Frontal cortex (tissue), 3 donors: ENCODE measurements at regions not wholly inside any gene's neighbourhood (a gene's known extent, or its start where the extent isn't known, plus 50 kb on each side); places are given as distances from the start of the nearest gene placed in this dataset.

ENCODE experiments used
- DNase-seq, 2 donors: peaks; one replicate each; pipeline ENCODE4 v3.0.0; 2012; ENCODE audit warnings: low spot score in 2 of 2
- FAIRE-seq: peaks from 2 replicates; lab custom pipeline; 2012; peaks lifted over from hg19 to GRCh38; lab: Jason Lieb, UNC
- donor health status: control.
- donor health status: control.
- donor health status: control.

- no peak for DNase-seq
- no peak for FAIRE-seq
These were observed 108.1 kb downstream of the DHX15 start for GRCh38 chr4:24476282-24476681.

GRCh38 chr4:24475756-24476155, 108.6 kb downstream of the DHX15 start:
- no peak for DNase-seq
- no peak for FAIRE-seq

GRCh38 chr4:24473309-24473721, 111.0 kb downstream of the DHX15 start:
- FAIRE-seq (no peak), DNase-seq (peak; percentile 42 to 60)

- DNase-seq (peak; percentile 84 to 85), FAIRE-seq (no peak)
These were observed 111.6 kb downstream of the DHX15 start for GRCh38 chr4:24472514-24473308.

GRCh38 chr4:24472161-24472510, 112.2 kb downstream of the DHX15 start:
- DNase-seq (no peak), FAIRE-seq (no peak)

GRCh38 chr4:24471486-24472160, 112.7 kb downstream of the DHX15 start:
- FAIRE-seq (no peak), DNase-seq (peak; percentile 27 to 52)

- no peak for FAIRE-seq
These were observed 113.5 kb downstream of the DHX15 start for GRCh38 chr4:24470666-24471485.

GRCh38 chr4:24468071-24468470, 116.3 kb downstream of the DHX15 start:
- no peak for FAIRE-seq
- no peak for DNase-seq

More at GRCh38 chr4:24470666-24471485, 113.5 kb downstream of the DHX15 start:
- peak; percentile 41 to 61 for DNase-seq

GRCh38 chr4:24464566-24464965, 119.8 kb downstream of the DHX15 start:
- no peak for FAIRE-seq

GRCh38 chr4:24456431-24456830, 127.9 kb downstream of the DHX15 start:
- no peak for FAIRE-seq
- DNase-seq, result no peak

More at GRCh38 chr4:24464566-24464965, 119.8 kb downstream of the DHX15 start:
- DNase-seq, result no peak

- FAIRE-seq, result no peak
- DNase-seq, result no peak
These were observed 130.4 kb downstream of the DHX15 start for GRCh38 chr4:24453951-24454350.

GRCh38 chr4:24451870-24452269, 132.5 kb downstream of the DHX15 start:
- FAIRE-seq, result no peak
- no peak for DNase-seq

GRCh38 chr4:24443200-24443599, 141.2 kb downstream of the DHX15 start:
- DNase-seq (no peak), FAIRE-seq (no peak)

- DNase-seq, result no peak
- no peak for FAIRE-seq
These were observed 143.6 kb downstream of the DHX15 start for GRCh38 chr4:24440765-24441164.

GRCh38 chr4:24434241-24434640, 150.1 kb downstream of the DHX15 start:
- DNase-seq, result no peak
- no peak for FAIRE-seq

- no peak for FAIRE-seq
- DNase-seq, result no peak
These were observed 150.7 kb downstream of the DHX15 start for GRCh38 chr4:24433515-24434214.

GRCh38 chr4:24428850-24429249, 155.5 kb downstream of the DHX15 start:
- DNase-seq (no peak), FAIRE-seq (no peak)

GRCh38 chr4:24426557-24426956, 157.8 kb downstream of the DHX15 start:
- DNase-seq (no peak), FAIRE-seq (no peak)

GRCh38 chr4:24425863-24426262, 158.5 kb downstream of the DHX15 start:
- FAIRE-seq (no peak), DNase-seq (no peak)

GRCh38 chr4:24423670-24424069, 160.7 kb downstream of the DHX15 start:
- DNase-seq (no peak), FAIRE-seq (no peak)
